ENCODE measurements at regions not wholly inside any gene's neighbourhood (a gene's known extent, or its start where the extent isn't known, plus 50 kb on each side); places are given as distances from the start of the nearest gene placed in this dataset.

DNA sequence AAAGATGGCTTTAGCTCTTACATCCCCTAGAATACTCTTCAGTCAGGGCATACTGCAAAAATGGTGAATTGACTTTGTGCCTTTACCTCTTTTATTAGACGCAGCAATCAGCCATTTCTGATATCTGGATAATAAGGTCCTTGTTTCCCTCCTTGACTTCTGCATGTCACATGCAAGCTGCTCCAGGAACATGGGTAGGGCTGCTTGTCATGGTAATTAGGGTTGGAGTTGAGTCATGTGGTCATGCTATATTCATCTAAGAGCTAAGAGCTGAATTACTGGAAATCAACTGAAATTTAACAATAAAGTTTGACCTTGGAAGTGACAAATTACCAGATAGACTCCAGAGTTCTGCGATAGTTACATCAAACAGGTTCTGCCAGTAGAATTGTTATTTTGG, 122.2 kb downstream of the DDX3Y start:
- H3K4me3 Mint-ChIP-seq = no peak overlapping the region
- H3K36me3 Mint-ChIP-seq = no peaks in the 10 kb centered on the region
- no peak overlapping the region for H3K27ac Mint-ChIP-seq
- Histone ChIP-seq H3K27me3 (ENCODE audit: control insufficient read depth, insufficient read depth, low read length) (no peaks in the 10 kb centered on the region), H3K36me3 (ENCODE audit: control insufficient read depth, insufficient read depth, low read length) (no peaks in the 10 kb centered on the region), H3K4me3 (ENCODE audit: low read depth, low read length) (no peak overlapping the region), H3K4me1 (ENCODE audit: control insufficient read depth, insufficient read depth, low read length, poor library complexity, severe bottlenecking) (no peaks in the 10 kb centered on the region), H3K27ac (ENCODE audit: insufficient read depth, low read length, poor library complexity, severe bottlenecking) (no peak overlapping the region), H3K9me3 (ENCODE audit: control insufficient read depth in 2 of 2, low read length in 2 of 2) (no peaks in the 10 kb centered on the region)
- peaks cover 0 to 1% (median 0%) of the 10 kb centered on the region in 7 donors for H3K9me3 Mint-ChIP-seq
- H3K4me1 Mint-ChIP-seq = no peaks in the 10 kb centered on the region
- H3K27me3 Mint-ChIP-seq = no peaks in the 10 kb centered on the region
- no peak for ATAC-seq (ENCODE audit: low read depth in 2 of 2)
- DNase-seq = no peak

DNA sequence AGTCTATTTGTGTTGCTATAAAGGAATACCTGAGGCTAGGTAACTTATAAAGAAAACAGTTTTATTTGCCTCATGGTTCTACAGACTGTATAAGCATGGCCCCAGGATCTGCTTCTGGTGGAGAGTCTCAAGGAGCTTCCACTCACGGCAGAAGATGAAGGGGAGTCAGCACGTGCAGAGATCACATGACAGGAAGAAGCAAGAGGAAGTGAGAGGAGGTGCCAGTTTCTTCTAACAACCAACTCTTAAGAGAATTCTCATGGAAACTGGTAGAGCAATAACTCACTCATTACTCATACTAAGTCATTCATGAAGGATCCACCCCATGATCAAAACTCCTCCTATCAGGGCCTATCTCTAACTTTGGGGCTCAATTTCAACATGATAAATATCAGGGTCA, 135.6 kb downstream of the DDX3Y start:
- peaks cover 0 to 6% (median 0%) of the 10 kb centered on the region in 4 donors for H3K4me1 Mint-ChIP-seq
- H3K4me3 ChIP-seq (ENCODE audit: low read depth, low read length) = no peak overlapping the region
- no peak overlapping the region for H3K27ac ChIP-seq (ENCODE audit: insufficient read depth, low read length, poor library complexity, severe bottlenecking)
- H3K4me1 ChIP-seq (ENCODE audit: control insufficient read depth, insufficient read depth, low read length, poor library complexity, severe bottlenecking) = no peaks in the 10 kb centered on the region
- H3K9me3 ChIP-seq (ENCODE audit: control insufficient read depth in 2 of 2, low read length in 2 of 2) = no peaks in the 10 kb centered on the region
- no peaks in the 10 kb centered on the region for H3K27me3 ChIP-seq (ENCODE audit: control insufficient read depth, insufficient read depth, low read length)
- DNase-seq (no peak), ATAC-seq (ENCODE audit: low read depth in 2 of 2) (no peak)
- peaks cover 0 to 12% (median 0%) of the 10 kb centered on the region in 7 donors for H3K9me3 Mint-ChIP-seq
- H3K27ac Mint-ChIP-seq = no peak overlapping the region
- H3K27me3 Mint-ChIP-seq = no peaks in the 10 kb centered on the region
- no peaks in the 10 kb centered on the region for H3K36me3 ChIP-seq (ENCODE audit: control insufficient read depth, insufficient read depth, low read length)
- no peaks in the 10 kb centered on the region for H3K36me3 Mint-ChIP-seq
- no peak overlapping the region for H3K4me3 Mint-ChIP-seq

DNA sequence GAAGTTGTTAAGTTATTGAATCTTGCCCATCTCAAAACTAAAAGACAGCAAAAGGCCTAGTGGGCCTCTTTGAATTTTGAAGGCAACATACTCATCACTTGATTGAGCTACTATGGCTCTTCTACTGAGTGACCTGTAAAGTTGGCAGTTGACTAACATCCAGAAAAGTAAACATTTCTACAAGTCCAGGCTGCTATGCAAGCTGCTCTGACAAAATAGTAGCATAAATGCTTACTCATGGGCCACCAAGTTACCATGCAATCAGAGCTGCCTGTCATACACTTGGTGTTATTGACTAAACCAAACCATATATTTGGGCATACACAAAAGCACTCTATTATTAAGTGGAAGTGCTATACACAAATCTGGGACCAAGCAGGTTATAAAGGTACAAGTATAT, 148.8 kb downstream of the DDX3Y start:
- Histone ChIP-seq H3K36me3 (ENCODE audit: control insufficient read depth, insufficient read depth, low read length) (no peaks in the 10 kb centered on the region), H3K27me3 (ENCODE audit: control insufficient read depth, insufficient read depth, low read length) (no peaks in the 10 kb centered on the region), H3K27ac (ENCODE audit: insufficient read depth, low read length, poor library complexity, severe bottlenecking) (no peak overlapping the region), H3K4me1 (ENCODE audit: control insufficient read depth, insufficient read depth, low read length, poor library complexity, severe bottlenecking) (no peaks in the 10 kb centered on the region), H3K4me3 (ENCODE audit: low read depth, low read length) (no peak overlapping the region), H3K9me3 (ENCODE audit: control insufficient read depth in 2 of 2, low read length in 2 of 2) (no peaks in the 10 kb centered on the region)
- no peak overlapping the region for H3K27ac Mint-ChIP-seq
- H3K27me3 Mint-ChIP-seq = no peaks in the 10 kb centered on the region
- no peaks in the 10 kb centered on the region for H3K36me3 Mint-ChIP-seq
- peaks cover 0 to 4% (median 0%) of the 10 kb centered on the region in 7 donors for H3K9me3 Mint-ChIP-seq
- no peaks in the 10 kb centered on the region for H3K4me1 Mint-ChIP-seq
- DNase-seq (no peak), ATAC-seq (ENCODE audit: low read depth in 2 of 2) (no peak)
- H3K4me3 Mint-ChIP-seq = no peak overlapping the region

DNA sequence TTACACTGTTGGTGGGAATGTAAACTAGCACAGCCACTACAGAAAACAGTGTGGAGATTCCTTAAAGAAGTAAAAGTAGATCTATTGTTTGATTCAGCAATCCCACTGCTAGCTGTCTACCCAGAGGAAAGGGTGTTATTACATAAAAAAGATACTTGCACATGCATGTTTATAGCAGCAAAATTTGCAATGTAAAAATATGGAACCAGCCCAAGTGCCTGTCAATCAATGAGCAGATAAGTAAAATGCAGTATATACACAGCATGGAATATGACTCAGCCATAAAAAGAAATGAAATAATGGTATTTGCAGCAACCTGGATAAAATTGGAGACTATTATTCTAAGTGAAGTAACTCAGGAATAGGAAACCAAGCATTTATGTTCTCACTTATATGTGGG, 161.7 kb downstream of the DDX3Y start:
- no peak for ATAC-seq (ENCODE audit: low read depth in 2 of 2)
- H3K9me3 Mint-ChIP-seq = peaks cover 0 to 3% (median 0%) of the 10 kb centered on the region in 7 donors
- no peak overlapping the region for H3K4me3 Mint-ChIP-seq

DNA sequence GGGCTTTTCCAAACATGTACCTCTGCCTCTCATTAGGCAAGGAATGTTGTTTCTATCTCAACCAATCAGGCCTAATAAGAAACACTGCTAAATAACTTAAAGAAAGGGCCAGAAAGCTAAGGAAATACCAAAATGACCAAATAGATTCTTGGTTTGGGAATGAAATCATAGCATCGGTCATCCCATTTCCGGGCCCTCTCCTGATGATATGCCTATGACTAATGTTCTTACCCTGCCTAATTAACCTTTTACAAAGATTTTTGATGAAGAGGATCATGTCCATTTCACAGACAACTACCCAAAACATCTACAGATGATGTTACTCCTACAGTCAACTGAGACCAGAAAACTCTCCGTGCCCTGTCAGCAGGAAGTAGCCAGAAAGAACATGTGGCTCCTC, 164.0 kb downstream of the DDX3Y start:
- Histone ChIP-seq H3K27me3 (ENCODE audit: control insufficient read depth, insufficient read depth, low read length) (no peaks in the 10 kb centered on the region), H3K27ac (ENCODE audit: insufficient read depth, low read length, poor library complexity, severe bottlenecking) (no peak overlapping the region), H3K4me3 (ENCODE audit: low read depth, low read length) (no peak overlapping the region), H3K36me3 (ENCODE audit: control insufficient read depth, insufficient read depth, low read length) (no peaks in the 10 kb centered on the region), H3K4me1 (ENCODE audit: control insufficient read depth, insufficient read depth, low read length, poor library complexity, severe bottlenecking) (no peaks in the 10 kb centered on the region), H3K9me3 (ENCODE audit: control insufficient read depth in 2 of 2, low read length in 2 of 2) (no peaks in the 10 kb centered on the region)
- H3K27ac Mint-ChIP-seq = no peak overlapping the region
- no peaks in the 10 kb centered on the region for H3K27me3 Mint-ChIP-seq
- H3K4me1 Mint-ChIP-seq = no peaks in the 10 kb centered on the region
- ATAC-seq (ENCODE audit: low read depth in 2 of 2) = no peak
- DNase-seq = no peak
- H3K4me3 Mint-ChIP-seq = no peak overlapping the region
- H3K36me3 Mint-ChIP-seq = no peaks in the 10 kb centered on the region
- H3K9me3 Mint-ChIP-seq = peaks cover 0 to 4% (median 0%) of the 10 kb centered on the region in 7 donors

More for the DNA sequence above, 161.7 kb downstream of the DDX3Y start:
- Mint-ChIP-seq H3K4me1 (no peaks in the 10 kb centered on the region), H3K36me3 (no peaks in the 10 kb centered on the region), H3K27ac (no peak overlapping the region), H3K27me3 (no peaks in the 10 kb centered on the region)
- Histone ChIP-seq H3K27ac (ENCODE audit: insufficient read depth, low read length, poor library complexity, severe bottlenecking) (no peak overlapping the region), H3K36me3 (ENCODE audit: control insufficient read depth, insufficient read depth, low read length) (no peaks in the 10 kb centered on the region), H3K4me3 (ENCODE audit: low read depth, low read length) (no peak overlapping the region), H3K4me1 (ENCODE audit: control insufficient read depth, insufficient read depth, low read length, poor library complexity, severe bottlenecking) (no peaks in the 10 kb centered on the region), H3K27me3 (ENCODE audit: control insufficient read depth, insufficient read depth, low read length) (no peaks in the 10 kb centered on the region), H3K9me3 (ENCODE audit: control insufficient read depth in 2 of 2, low read length in 2 of 2) (no peaks in the 10 kb centered on the region)
- DNase-seq = no peak

DNA sequence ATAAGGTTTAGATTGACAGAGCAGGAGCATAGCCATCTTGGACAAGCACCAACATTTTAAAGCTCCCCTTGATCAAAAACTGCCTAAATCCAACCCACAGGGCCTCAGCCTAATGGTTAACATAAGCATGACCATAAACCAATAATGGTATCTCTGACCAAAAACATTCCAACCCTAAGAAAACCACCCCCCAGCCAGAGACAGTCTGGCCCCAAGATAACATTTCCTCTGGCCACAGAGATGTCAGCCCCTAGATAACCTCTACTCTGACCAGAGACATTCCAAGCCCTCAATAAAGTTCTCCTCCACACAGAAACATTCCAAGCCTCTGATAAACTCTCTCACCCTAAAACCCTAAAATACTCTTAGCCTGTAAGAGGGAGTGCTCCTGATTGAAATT, 164.4 kb downstream of the DDX3Y start:
- no peak for ATAC-seq (ENCODE audit: low read depth in 2 of 2)
- Histone ChIP-seq H3K36me3 (ENCODE audit: control insufficient read depth, insufficient read depth, low read length) (no peaks in the 10 kb centered on the region), H3K9me3 (ENCODE audit: control insufficient read depth in 2 of 2, low read length in 2 of 2) (no peaks in the 10 kb centered on the region), H3K4me3 (ENCODE audit: low read depth, low read length) (no peak overlapping the region), H3K27me3 (ENCODE audit: control insufficient read depth, insufficient read depth, low read length) (no peaks in the 10 kb centered on the region), H3K4me1 (ENCODE audit: control insufficient read depth, insufficient read depth, low read length, poor library complexity, severe bottlenecking) (no peaks in the 10 kb centered on the region), H3K27ac (ENCODE audit: insufficient read depth, low read length, poor library complexity, severe bottlenecking) (no peak overlapping the region)
- no peak for DNase-seq
- Mint-ChIP-seq H3K27ac (no peak overlapping the region), H3K36me3 (no peaks in the 10 kb centered on the region), H3K4me3 (no peak overlapping the region), H3K9me3 (peaks cover 0 to 4% (median 0%) of the 10 kb centered on the region in 7 donors), H3K4me1 (no peaks in the 10 kb centered on the region), H3K27me3 (no peaks in the 10 kb centered on the region)

DNA sequence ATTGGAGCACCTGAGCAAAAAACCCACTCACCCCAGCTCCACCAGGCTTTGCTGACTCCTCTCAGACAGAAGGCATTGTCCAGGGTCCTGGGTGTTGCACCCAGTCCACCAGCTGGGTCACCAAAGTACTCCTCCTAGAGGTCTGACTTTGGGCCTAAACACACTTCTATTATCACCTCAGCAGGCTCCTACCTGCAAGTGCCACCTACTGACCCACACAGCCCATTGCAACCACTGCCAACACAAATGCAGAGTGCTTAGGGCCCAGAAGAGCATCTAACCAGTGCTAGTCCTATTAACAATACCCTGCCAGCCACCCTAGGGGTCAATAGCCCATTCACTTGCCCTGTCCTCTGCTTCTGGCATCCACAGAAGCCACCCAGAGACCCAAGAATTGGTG, 178.1 kb downstream of the DDX3Y start:
- no peak overlapping the region for H3K4me3 ChIP-seq (ENCODE audit: low read depth, low read length)
- Mint-ChIP-seq H3K27me3 (no peaks in the 10 kb centered on the region), H3K4me3 (no peak overlapping the region), H3K36me3 (no peaks in the 10 kb centered on the region), H3K4me1 (no peaks in the 10 kb centered on the region), H3K9me3 (no peaks in the 10 kb centered on the region), H3K27ac (no peak overlapping the region)
- H3K36me3 ChIP-seq (ENCODE audit: control insufficient read depth, insufficient read depth, low read length) = no peaks in the 10 kb centered on the region
- no peaks in the 10 kb centered on the region for H3K9me3 ChIP-seq (ENCODE audit: control insufficient read depth in 2 of 2, low read length in 2 of 2)
- H3K27me3 ChIP-seq (ENCODE audit: control insufficient read depth, insufficient read depth, low read length) = no peaks in the 10 kb centered on the region
- DNase-seq (no peak), ATAC-seq (ENCODE audit: low read depth in 2 of 2) (no peak)
- no peak overlapping the region for H3K27ac ChIP-seq (ENCODE audit: insufficient read depth, low read length, poor library complexity, severe bottlenecking)
- H3K4me1 ChIP-seq (ENCODE audit: control insufficient read depth, insufficient read depth, low read length, poor library complexity, severe bottlenecking) = no peaks in the 10 kb centered on the region

DNA sequence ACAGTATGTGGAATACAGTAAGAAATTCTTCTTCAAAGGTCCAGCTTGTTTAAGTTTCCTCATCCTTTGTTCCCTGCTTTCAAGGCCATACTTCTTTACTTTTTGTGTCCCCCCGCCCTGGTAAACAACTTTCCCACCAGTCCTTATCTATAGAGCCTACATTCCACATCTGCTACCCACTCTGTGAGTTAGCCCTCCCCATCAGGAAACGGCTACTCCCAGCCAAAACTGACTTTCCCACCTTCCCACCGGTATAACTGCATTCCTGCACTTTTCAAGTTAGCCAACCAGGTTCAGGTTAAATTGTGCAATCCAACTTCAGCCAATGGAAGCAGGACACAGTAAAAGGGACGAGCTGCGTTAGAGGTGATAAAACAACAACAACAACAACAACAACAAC, 186.9 kb downstream of the DDX3Y start:
- ATAC-seq (ENCODE audit: low read depth in 2 of 2) = no peak

More for the DNA sequence above, 186.9 kb downstream of the DDX3Y start:
- Mint-ChIP-seq H3K27ac (no peak overlapping the region), H3K4me1 (no peaks in the 10 kb centered on the region), H3K4me3 (no peak overlapping the region), H3K27me3 (peaks cover 6% of the 10 kb centered on the region), H3K36me3 (no peaks in the 10 kb centered on the region), H3K9me3 (no peaks in the 10 kb centered on the region)
- Histone ChIP-seq H3K4me1 (ENCODE audit: control insufficient read depth, insufficient read depth, low read length, poor library complexity, severe bottlenecking) (no peaks in the 10 kb centered on the region), H3K36me3 (ENCODE audit: control insufficient read depth, insufficient read depth, low read length) (no peaks in the 10 kb centered on the region), H3K27ac (ENCODE audit: insufficient read depth, low read length, poor library complexity, severe bottlenecking) (no peak overlapping the region), H3K27me3 (ENCODE audit: control insufficient read depth, insufficient read depth, low read length) (no peaks in the 10 kb centered on the region), H3K9me3 (ENCODE audit: control insufficient read depth in 2 of 2, low read length in 2 of 2) (no peaks in the 10 kb centered on the region), H3K4me3 (ENCODE audit: low read depth, low read length) (no peak overlapping the region)
- DNase-seq = no peak

Data from CD4-positive, CD25-positive, alpha-beta regulatory T cell (primary cell).